ENCODE measurements at regions not wholly inside any gene's neighbourhood (a gene's known extent, or its start where the extent isn't known, plus 50 kb on each side); places are given as distances from the start of the nearest gene placed in this dataset.

DNA sequence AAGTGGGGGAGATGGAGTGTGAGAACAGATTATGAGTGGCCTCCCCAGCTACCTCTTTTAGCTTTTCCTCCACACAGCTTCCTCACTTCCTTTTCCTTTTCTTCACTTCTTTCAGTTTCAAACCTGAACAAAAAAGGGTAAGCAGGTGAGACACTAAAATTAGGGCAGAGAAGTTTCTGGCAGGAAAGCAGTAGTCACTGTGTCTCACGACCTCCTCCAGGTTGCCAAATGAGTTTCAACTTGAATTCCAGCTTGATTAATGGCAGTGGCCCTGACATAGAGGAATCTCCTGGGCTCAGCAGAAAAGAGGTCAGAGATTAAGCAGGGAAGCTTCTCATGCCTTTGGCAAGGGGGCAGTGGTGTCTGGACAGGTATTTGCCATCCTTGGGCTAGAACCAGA lies 63.7 kb upstream of the SPINK5 start:
- Histone ChIP-seq H3K4me1 (replicated peaks in 1 of 4; ENCODE audit: control insufficient read depth in 3 of 4, insufficient read depth in 4 of 4, low read length in 3 of 4) (no peaks in the 10 kb centered on the region), H3K4me2 (ENCODE audit: insufficient read depth in 1 of 2, low read depth in 2 of 2, low read length in 2 of 2) (no peak overlapping the region), H3K14ac (ENCODE audit: insufficient read length) (no peak overlapping the region), H2BK5ac (ENCODE audit: low read depth, low read length) (no peak overlapping the region), H4K5ac (ENCODE audit: insufficient read length, low read depth, low read length) (no peak overlapping the region), H3K27ac (ENCODE audit: low read depth, low read length) (no peak overlapping the region), H2AK5ac (ENCODE audit: low read depth, low read length) (no peak overlapping the region), H2BK120ac (replicated peaks; ENCODE audit: low read depth, low read length) (no peak overlapping the region), H2BK15ac (ENCODE audit: low read length) (no peak overlapping the region), H3K79me2 (ENCODE audit: control insufficient read depth in 1 of 2, insufficient read depth in 2 of 2, low read length in 2 of 2) (no peaks in the 10 kb centered on the region), H2AFZ (ENCODE audit: low read length) (no peak overlapping the region), H3K36me3 (ENCODE audit: control insufficient read depth in 2 of 4, insufficient read depth in 4 of 4, low read length in 3 of 4) (peaks cover 0 to 8% (median 0%) of the 10 kb centered on the region in 4 experiments; a peak in 2 of 8 replicates), H3K9ac (replicated peaks in 1 of 4; ENCODE audit: extremely low read depth in 1 of 4, low read depth in 3 of 4, low read length in 3 of 4) (no peak overlapping the region), H4K91ac (replicated peaks; ENCODE audit: insufficient read length, low read length) (no peak overlapping the region), H3K9me3 (ENCODE audit: insufficient read depth in 2 of 2, low read depth in 1 of 2, low read length in 1 of 2) (peaks cover 14 to 26% of the 10 kb centered on the region in 2 experiments), H3K4ac (replicated peaks; ENCODE audit: insufficient read length, low read depth, low read length) (no peak overlapping the region), H2BK12ac (ENCODE audit: low read depth, low read length) (no peak overlapping the region), H3K56ac (replicated peaks; ENCODE audit: insufficient read length, low read depth, low read length) (no peak overlapping the region), H4K8ac (ENCODE audit: extremely low read depth, insufficient read depth, low read length) (no peak overlapping the region), H4K20me1 (replicated peaks in 1 of 2; ENCODE audit: control insufficient read depth in 1 of 2, insufficient read depth in 2 of 2, low read length in 2 of 2) (no peaks in the 10 kb centered on the region), H3K23me2 (ENCODE audit: low read depth, low read length) (no peaks in the 10 kb centered on the region), H3K27me3 (replicated peaks in 1 of 4; ENCODE audit: control insufficient read depth in 3 of 4, extremely low read depth in 1 of 4, insufficient read depth in 3 of 4, low read length in 3 of 4) (no peaks in the 10 kb centered on the region), H3K23ac (ENCODE audit: insufficient read length) (no peak overlapping the region), H3K18ac (ENCODE audit: extremely low read depth, low read length) (no peak overlapping the region), H2BK20ac (ENCODE audit: low read length) (no peak overlapping the region), H3K79me1 (ENCODE audit: low read depth, low read length) (no peaks in the 10 kb centered on the region), H3K4me3 (ENCODE audit: extremely low read depth in 1 of 4, insufficient read depth in 2 of 4, low read depth in 3 of 4, low read length in 4 of 4) (no peak overlapping the region)
- 92% methylated on average over 1 of the region's 1 CpG; no CpG with 5 or more reads in 1 of the 2 experiments for WGBS, 2 experiments (ENCODE audit: extremely low coverage in 1 of 2, insufficient coverage in 1 of 2, insufficient read length in 1 of 2, insufficient replicate concordance in 2 of 2, low coverage in 1 of 2, low lambda C conversion rate in 2 of 2, missing lambda C conversion rate in 1 of 2)
- FAIRE-seq (no peak), DNase-seq (ENCODE audit: low read depth in 1 of 2, low spot score in 2 of 2) (no peak)
- CTCF ChIA-PET (ENCODE audit: partially characterized antibody), result interaction anchor here (1.0 to 2.1 kb wide), 2 partner anchors 12 to 51 kb away, joined by 3 to 7 read pairs; no protein-coding TSS in a partner anchor
- POLR2A ChIA-PET (ENCODE audit: partially characterized antibody), result no interaction called here
- no peak for TF ChIP-seq RFX5 (IDR thresholded peaks at IDR 0.05; ENCODE audit: borderline replicate concordance, low read depth, low read length)

Data from H1 (cell line).